Dermis microvascular lymphatic vessel endothelial cell (primary cell): ENCODE measurements at regions not wholly inside any gene's neighbourhood (a gene's known extent, or its start where the extent isn't known, plus 50 kb on each side); places are given as distances from the start of the nearest gene placed in this dataset.
"Not testable (repeated sequence)": the region's sequence is repeated elsewhere in the genome, so short reads cannot be mapped to it uniquely, and the experiment has no call there.

Experiments used
- DNase-seq, 2 donors: peaks; one replicate each; pipeline versions ENCODE4 v3.0.0 to v3.0.0-alpha.2; 2010; ENCODE audit warnings: low read depth in 2 of 2

GRCh38 chr22:22977479-22978200 is 90.0 kb downstream of the IGLL5 start:
- no peak for DNase-seq

GRCh38 chr22:22978637-22979036 is 91.0 kb downstream of the IGLL5 start:
- DNase-seq, result no peak

- DNase-seq, result no peak
Observed at GRCh38 chr22:22979121-22979724, 91.1 kb upstream of the GNAZ start.

- no peak for DNase-seq
Observed at GRCh38 chr22:22979954-22980353, 90.4 kb upstream of the GNAZ start.

GRCh38 chr22:22981670-22982571 is 88.4 kb upstream of the GNAZ start:
- DNase-seq, result no peak

- no peak for DNase-seq
Observed at GRCh38 chr22:22982616-22983015, 87.7 kb upstream of the GNAZ start.

GRCh38 chr22:22983123-22983522 is 87.2 kb upstream of the GNAZ start:
- no peak for DNase-seq

- no peak for DNase-seq
Observed at GRCh38 chr22:22983816-22984215, 86.5 kb upstream of the GNAZ start.

- DNase-seq, result no peak
Observed at GRCh38 chr22:22984967-22985366, 85.4 kb upstream of the GNAZ start.

- DNase-seq, result no peak
Observed at GRCh38 chr22:22986008-22986407, 84.3 kb upstream of the GNAZ start.

GRCh38 chr22:22986640-22987039 is 83.7 kb upstream of the GNAZ start:
- no peak for DNase-seq

- DNase-seq, result no peak
Observed at GRCh38 chr22:22988150-22988549, 82.2 kb upstream of the GNAZ start.

- no peak for DNase-seq
Observed at GRCh38 chr22:22988785-22989184, 81.5 kb upstream of the GNAZ start.

GRCh38 chr22:22989856-22990255 is 80.5 kb upstream of the GNAZ start:
- no peak for DNase-seq

GRCh38 chr22:22990711-22991505 is 79.4 kb upstream of the GNAZ start:
- not testable (repeated sequence) for DNase-seq

- DNase-seq, result no peak
Observed at GRCh38 chr22:22992474-22992873, 77.8 kb upstream of the GNAZ start.

- no peak for DNase-seq
Observed at GRCh38 chr22:22993184-22993583, 77.1 kb upstream of the GNAZ start.

GRCh38 chr22:22995166-22995565 is 75.2 kb upstream of the GNAZ start:
- DNase-seq, result no peak

- no peak for DNase-seq
Observed at GRCh38 chr22:22996511-22997261, 73.6 kb upstream of the GNAZ start.

- DNase-seq, result no peak
Observed at GRCh38 chr22:22997262-22997898, 72.9 kb upstream of the GNAZ start.
